EL (cell line): ENCODE measurements at regions not wholly inside any gene's neighbourhood (a gene's known extent, or its start where the extent isn't known, plus 50 kb on each side); places are given as distances from the start of the nearest gene placed in this dataset.
A peak's percentile ranks its signal among the peaks of the same experiment; 100 is the strongest.

Experiments used
- DNase-seq: peaks from one replicate; pipeline ENCODE4 v3.0.0-alpha.2; 2016

- DNase-seq, result no peak
Measured at GRCh38 chr4:77372375-77372774, 215.4 kb downstream of the CCNG2 start.

DNA sequence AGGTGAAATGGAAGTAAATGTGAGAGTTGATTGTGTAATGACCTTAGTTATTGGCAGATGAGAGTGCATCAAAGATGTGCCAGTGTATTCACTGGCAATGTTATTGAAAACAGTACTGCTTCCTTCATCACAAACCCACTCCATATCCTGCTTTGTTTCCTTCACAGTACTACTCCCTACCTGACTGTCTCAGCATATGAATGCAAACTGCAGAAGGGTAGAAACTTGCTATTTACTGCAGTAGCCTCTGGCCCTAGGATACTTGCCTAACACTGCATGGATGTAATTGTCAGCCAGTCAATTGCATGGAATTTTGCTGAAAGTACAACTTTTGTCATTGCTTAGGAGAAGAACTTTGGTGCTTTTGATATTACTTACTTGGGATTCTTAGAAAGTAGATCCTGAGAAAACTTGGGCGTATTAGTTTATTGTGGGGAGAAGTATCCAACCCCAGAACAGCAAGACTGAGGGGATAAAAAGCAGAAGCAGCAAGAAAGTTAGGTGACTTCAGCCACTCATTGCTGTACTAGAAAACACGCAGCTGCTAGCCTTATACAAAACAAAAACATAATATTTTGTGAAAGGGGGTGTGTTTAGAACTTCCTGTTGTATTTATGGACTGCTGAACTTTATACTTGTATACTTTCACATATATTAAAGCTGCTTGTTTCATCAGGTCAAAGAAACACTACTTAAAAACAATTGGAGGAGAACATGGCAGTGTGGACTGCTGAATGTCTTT lies 219.0 kb downstream of the CCNG2 start:
- DNase-seq, result no peak

GRCh38 chr4:77376788-77377460 lies 219.9 kb downstream of the CCNG2 start:
- no peak for DNase-seq

DNA sequence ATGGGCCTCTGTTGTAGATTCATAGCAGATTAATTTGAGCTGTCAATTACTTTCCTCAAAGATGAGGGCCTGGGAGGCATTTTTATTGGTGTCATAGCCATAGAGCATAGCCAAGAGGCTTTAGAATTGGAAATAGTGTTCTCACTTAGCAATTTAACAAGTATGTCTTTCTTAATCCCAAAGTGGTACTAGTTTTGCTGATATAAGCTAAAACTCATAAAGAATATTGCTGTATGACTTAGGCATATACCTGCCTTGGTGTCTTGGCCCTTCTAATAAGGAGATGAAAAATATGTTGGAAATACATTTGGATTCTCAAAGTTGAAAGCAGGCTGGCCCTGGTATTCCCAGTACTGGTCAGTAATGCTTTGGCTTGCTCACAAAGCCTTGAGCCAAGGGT lies 221.5 kb upstream of the CXCL13 start:
- no peak for DNase-seq

DNA sequence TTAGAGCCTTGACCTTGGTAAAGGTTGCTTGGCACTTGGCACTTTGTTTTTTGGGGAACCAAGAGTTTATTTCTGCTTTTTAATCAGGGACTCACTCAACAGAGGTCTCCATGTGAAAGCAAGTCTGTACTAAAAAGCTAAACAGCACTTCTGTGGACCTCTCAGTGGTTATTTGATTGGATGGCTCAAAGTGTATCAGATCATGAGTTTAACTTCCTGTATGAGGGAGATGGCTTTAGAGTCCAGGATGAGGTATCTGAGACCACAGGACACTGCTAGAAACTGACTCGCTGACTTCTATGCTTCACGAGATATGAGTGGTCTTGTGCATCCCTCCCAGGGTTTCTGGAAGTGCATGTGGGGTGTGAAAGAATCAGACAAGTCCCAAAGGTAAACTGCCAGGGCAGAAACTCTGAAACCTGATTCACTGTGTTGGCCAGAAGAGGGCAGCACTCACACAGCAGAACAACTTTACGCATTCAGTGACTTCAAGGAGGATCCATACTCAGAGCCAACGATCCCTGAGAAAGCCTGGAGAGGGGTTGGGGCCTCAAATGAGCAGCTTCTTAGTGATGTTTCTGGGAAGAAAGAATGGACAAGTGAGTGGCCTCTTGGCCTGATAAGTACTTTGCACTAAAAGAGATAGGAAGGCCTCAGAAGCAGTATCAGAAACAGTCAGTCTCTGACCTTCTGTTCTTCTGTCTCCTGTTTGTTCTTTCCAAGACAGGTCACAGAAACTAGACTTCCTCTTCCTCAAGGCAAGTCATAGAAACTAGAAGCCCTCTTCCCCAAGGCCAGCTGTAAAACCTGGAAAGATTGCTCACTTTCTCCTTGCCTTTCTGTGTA lies 220.3 kb upstream of the CXCL13 start:
- DNase-seq, result peak; percentile 52

- DNase-seq, result no peak
Measured at GRCh38 chr4:77393996-77394395, 211.6 kb upstream of the CXCL13 start.

- no peak for DNase-seq
Measured at GRCh38 chr4:77395481-77395880, 210.1 kb upstream of the CXCL13 start.

DNA sequence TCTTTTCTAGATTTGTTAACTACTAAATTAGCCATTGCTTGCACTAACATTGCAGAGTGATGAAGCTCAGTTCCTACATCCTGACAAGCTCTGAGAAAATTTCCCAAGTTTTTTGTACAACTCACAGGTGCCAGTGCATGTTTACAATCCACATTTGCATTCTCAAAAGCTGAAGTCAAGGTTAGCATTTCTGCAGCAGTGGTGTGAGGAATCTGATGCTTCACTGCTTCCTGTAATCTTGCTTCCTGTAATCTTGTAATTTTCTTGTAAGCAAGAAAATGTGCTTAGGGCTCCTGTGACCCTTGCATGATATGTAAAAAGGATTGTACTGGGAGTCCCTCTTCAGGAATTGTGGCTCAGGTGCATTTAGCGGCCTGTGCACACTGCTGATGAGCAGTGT lies 207.4 kb upstream of the CXCL13 start:
- no peak for DNase-seq

DNA sequence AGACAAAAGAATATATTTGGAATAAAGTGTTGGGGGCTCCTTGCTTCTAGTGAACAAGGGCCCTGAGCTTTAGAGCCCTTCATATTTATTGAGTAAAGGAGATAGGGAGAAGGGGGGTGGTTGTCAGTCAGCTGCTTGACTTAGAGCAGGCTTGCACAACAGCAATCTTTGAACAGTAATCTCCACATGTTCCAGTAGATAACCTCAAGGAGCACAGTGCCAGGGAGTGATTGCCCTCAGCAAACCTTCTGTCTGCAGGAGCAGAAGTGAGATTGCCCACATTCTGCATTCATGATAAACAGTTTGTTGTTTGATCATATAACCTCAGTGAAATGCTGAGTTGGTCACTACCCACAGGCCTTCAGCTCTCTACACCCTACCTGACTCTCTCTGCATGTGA lies 205.8 kb upstream of the CXCL13 start:
- DNase-seq, result no peak

DNA sequence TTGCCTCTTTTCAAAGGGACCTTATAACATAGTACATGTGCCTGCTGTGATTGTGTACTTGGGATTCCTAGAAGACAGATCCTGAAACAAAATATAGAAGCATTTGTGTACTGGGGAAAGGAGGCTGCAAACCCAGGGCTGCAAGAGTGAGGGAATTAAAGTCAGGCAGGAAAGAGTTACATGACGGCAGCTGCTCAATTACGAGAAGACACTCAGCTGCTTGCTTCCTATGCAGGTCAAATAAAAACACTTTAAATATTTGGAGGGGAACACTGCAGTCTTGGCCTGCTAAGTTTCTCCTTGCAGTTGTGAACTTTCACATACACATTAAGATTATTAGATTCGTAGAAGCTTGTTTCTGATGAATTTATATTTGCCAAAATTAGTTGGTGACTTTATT lies 191.9 kb upstream of the CXCL13 start:
- DNase-seq, result no peak

DNA sequence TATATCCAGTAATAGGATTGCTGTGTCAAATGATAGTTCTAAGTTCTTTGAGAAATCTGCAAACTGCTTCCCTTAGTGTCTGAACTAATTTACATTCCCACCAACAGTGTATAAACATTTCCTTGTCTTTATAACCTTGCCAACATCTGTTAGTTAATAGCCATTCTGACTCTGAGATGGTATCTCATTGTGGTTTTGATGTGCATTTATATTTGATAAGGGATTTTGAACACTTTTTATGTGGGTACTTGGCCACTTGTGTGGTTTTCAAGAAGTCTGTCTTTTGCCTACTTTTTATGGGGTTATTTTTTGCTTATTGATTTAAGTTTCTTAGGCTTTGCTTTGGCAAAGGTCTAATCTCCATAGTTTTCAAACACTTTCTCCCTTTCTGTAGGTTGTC lies 189.9 kb upstream of the CXCL13 start:
- no peak for DNase-seq

- DNase-seq, result no peak
Measured at GRCh38 chr4:77418333-77418732, 187.3 kb upstream of the CXCL13 start.

DNA sequence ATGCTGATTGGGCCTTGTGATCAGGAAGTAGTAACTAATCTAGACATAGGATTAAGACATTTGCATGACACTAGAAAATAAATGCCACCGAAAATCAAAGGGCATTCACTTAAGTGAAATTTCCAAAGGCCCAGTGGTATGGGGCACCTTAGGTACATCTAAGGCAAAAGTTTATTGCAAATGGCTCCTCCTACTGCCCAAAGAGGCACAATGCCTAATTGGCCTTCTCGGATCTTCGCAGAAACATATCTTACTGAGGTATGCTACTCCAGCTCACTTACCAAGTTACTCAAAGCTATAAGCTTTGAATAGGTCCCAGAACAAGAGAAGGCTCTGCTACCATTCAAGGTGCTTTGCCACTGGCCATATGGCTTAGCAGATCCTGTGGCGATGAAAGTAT lies 174.8 kb upstream of the CXCL13 start:
- no peak for DNase-seq

DNA sequence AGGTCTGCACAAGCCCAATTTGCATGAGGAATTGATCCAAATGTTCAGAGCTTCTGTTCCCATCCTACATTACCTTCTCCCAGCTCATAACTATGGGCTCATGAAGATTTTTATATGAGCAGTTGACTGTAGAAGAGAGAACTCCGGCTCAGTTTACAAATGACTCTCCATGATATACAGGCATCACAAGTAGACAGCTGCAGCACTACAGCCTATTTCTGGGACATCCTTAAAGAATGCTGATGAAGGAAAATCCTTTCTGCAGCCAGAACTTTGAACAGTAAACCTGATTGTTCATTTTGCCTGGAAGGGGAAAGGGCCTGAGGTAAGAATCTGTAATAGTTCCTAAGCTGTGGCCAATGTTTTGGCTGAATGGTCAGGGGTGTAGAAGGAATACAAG lies 174.1 kb upstream of the CXCL13 start:
- DNase-seq, result no peak

- DNase-seq, result no peak
Measured at GRCh38 chr4:77432717-77433417, 172.8 kb upstream of the CXCL13 start.

DNA sequence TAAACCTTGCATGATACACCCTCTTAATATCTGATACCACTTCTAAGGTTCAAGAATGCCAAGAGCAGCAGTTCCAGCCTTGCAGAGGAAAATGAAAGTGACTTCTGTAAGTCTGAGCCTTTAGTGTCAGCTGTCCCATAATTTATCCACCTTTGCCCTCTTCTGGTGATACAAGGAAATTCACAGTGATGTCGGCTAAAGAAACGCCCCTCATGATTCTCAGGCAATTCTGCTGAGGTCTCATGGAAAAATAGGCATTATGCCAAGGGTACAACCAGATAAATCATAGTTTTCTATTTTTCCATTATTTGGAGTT lies 172.2 kb upstream of the CXCL13 start:
- peak; percentile 34 for DNase-seq

DNA sequence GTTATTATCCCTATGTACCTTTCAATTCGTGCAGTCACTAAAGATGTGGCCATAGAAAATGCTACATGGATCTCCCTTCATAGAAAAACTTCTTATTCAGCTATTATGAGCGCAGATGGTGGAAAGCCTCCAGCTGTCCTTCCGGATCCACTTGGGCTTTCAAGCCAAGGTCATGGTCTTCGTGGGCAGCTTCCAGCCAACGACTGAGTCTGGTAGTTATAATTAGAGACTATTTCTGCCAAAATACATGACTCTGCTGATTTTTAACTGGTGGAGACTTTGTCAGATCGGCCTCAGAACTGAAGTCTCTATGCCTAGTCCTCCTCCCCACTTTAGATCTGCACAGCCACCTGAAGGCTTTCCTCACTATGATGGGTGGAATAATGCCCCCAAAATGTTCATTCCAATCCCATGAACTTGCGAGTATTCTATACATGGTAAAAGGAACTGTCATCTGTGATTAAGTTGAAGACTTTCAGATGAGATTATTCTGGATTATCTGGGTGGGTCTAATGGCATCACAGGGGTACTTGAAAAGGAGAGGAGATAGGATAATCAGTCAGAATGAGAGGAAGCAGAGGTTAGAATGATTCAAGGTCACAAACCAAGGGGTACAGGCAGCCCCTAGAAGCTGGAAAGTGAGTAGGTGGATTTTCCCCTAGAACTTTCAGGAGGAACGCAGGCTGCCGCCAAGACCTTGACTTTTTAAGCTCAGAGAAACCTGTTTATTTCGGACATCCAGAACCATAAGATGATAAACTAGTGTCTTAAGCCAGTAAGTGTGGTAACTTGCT lies 171.1 kb upstream of the CXCL13 start:
- no peak for DNase-seq

DNA sequence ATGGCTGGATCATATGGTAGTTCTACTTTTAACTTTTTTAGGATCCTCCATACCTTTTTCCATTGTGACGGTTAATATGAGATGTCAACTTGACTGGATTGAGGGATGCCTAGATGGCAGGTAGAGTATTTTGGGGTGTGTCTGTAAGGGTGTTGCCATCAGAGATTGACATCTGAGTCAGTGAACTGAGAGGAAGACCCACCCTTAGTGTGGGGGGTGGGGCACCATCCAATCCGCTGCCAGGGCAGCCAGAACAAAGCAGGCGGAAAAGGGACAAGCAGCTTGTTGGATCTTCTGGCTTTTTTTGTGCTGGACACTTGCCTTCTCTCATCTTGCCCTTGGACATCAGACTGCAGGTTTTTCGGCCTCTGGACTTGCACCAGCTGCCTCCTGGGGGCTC lies 168.5 kb upstream of the CXCL13 start:
- no peak for DNase-seq

GRCh38 chr4:77438549-77438948 lies 167.1 kb upstream of the CXCL13 start:
- no peak for DNase-seq

DNA sequence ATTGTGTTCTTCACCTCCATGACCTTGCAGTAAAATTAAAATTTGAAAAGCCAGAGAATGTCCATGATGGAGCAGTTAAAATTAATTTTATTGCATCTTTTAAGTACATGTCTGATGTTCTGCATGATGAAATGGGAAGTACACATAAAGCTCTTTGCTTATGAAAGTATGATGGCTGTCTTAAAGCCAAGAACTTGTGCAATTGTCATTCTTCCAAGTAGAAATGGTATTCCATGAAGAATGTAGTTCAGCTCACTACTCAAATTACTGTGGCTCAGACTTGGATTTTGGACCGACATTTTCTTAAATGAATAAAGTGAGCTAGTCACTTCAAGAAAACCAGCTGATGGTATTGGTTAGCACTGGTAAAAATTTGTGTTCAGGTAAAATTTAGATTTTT lies 161.7 kb upstream of the CXCL13 start:
- DNase-seq, result no peak

- no peak for DNase-seq
Measured at GRCh38 chr4:77445823-77446222, 159.8 kb upstream of the CXCL13 start.

GRCh38 chr4:77446601-77447000 lies 159.0 kb upstream of the CXCL13 start:
- DNase-seq, result no peak

- no peak for DNase-seq
Measured at GRCh38 chr4:77449171-77449570, 156.4 kb upstream of the CXCL13 start.
